ENCODE measurements at regions not wholly inside any gene's neighbourhood (a gene's known extent, or its start where the extent isn't known, plus 50 kb on each side); places are given as distances from the start of the nearest gene placed in this dataset.
"Not testable (repeated sequence)": the region's sequence is repeated elsewhere in the genome, so short reads cannot be mapped to it uniquely, and the experiment has no call there.

GRCh38 chr5:50501491-50502228 lies 60.6 kb upstream of the EMB start:
- ATAC-seq = no peak
- Histone ChIP-seq H3K36me3 (ENCODE audit: control insufficient read depth, insufficient read depth, low read length) (no peaks in the 10 kb centered on the region), H3K4me3 (ENCODE audit: low read depth in 2 of 2, low read length in 2 of 2) (no peak overlapping the region), H3K9me3 (ENCODE audit: control insufficient read depth, insufficient read depth, low read depth, low read length) (no peaks in the 10 kb centered on the region), H3K4me1 (ENCODE audit: control insufficient read depth, insufficient read depth, low read length) (no peaks in the 10 kb centered on the region), H3K27me3 (ENCODE audit: control insufficient read depth, insufficient read depth, low read length) (no peaks in the 10 kb centered on the region), H3K27ac (ENCODE audit: low read length) (no peak overlapping the region)
- in situ Hi-C loops (cut with HindIII; ENCODE audit: low pct_unique_long_range_greater_than_20kb, low sequenced_read_pairs) (no loop called here), intact Hi-C loops (cut with micrococcal nuclease; ENCODE audit: unreplicated experiment) (no loop called here)
- ChIA-PET CTCF (no interaction called here), POLR2A (no interaction called here)
- DNase-seq (ENCODE audit: low read depth, low spot score) = no peak
- no peak for TF ChIP-seq CTCF (IDR thresholded peaks at IDR 0.05)
- TF ChIP-seq POLR2AphosphoS5 (IDR thresholded peaks at IDR 0.05; ENCODE audit: low read depth, low read length) = no peak
- TF ChIP-seq SIN3A (IDR thresholded peaks at IDR 0.05; ENCODE audit: borderline replicate concordance, insufficient read depth, low read depth, low read length) = no peak
- no peak for TF ChIP-seq REST (IDR thresholded peaks at IDR 0.05; ENCODE audit: insufficient read depth in 1 of 2, low read depth in 2 of 2, low read length in 1 of 2)
- no peak for TF ChIP-seq TCF7L2 (IDR thresholded peaks at IDR 0.05; ENCODE audit: low read depth, low read length)
- BruUV-seq (replicated peaks) = no TSS peak

GRCh38 chr5:50513028-50513457 lies 72.0 kb upstream of the EMB start:
- ATAC-seq; H3K4me1 ChIP-seq (ENCODE audit: control insufficient read depth, insufficient read depth, low read length); H3K27ac ChIP-seq (ENCODE audit: low read length); DNase-seq (ENCODE audit: low read depth, low spot score); BruUV-seq (replicated peaks); H3K4me3 ChIP-seq (ENCODE audit: low read depth in 2 of 2, low read length in 2 of 2); H3K36me3 ChIP-seq (ENCODE audit: control insufficient read depth, insufficient read depth, low read length); H3K9me3 ChIP-seq (ENCODE audit: control insufficient read depth, insufficient read depth, low read depth, low read length); in situ Hi-C loops (cut with HindIII; ENCODE audit: low pct_unique_long_range_greater_than_20kb, low sequenced_read_pairs); H3K27me3 ChIP-seq (ENCODE audit: control insufficient read depth, insufficient read depth, low read length); POLR2A ChIA-PET; CTCF ChIA-PET: not testable (repeated sequence)
- TF ChIP-seq CTCF (IDR thresholded peaks at IDR 0.05) = peak; percentile 45; the same call in 1 of the 2 replicates
- intact Hi-C loops (cut with micrococcal nuclease; ENCODE audit: unreplicated experiment) = loop anchor here (5.0 kb wide), 2 partner anchors 171 to 239 kb away; no protein-coding TSS in a partner anchor

GRCh38 chr5:50521060-50521459 lies 80.0 kb upstream of the EMB start:
- BruUV-seq (replicated peaks); in situ Hi-C loops (cut with HindIII; ENCODE audit: low pct_unique_long_range_greater_than_20kb, low sequenced_read_pairs); H3K4me3 ChIP-seq (ENCODE audit: low read depth in 2 of 2, low read length in 2 of 2); H3K9me3 ChIP-seq (ENCODE audit: control insufficient read depth, insufficient read depth, low read depth, low read length); intact Hi-C loops (cut with micrococcal nuclease; ENCODE audit: unreplicated experiment); H3K27me3 ChIP-seq (ENCODE audit: control insufficient read depth, insufficient read depth, low read length); ATAC-seq; H3K27ac ChIP-seq (ENCODE audit: low read length); H3K36me3 ChIP-seq (ENCODE audit: control insufficient read depth, insufficient read depth, low read length); H3K4me1 ChIP-seq (ENCODE audit: control insufficient read depth, insufficient read depth, low read length); DNase-seq (ENCODE audit: low read depth, low spot score); CTCF ChIA-PET; POLR2A ChIA-PET: not testable (repeated sequence)

GRCh38 chr5:50527514-50528060 lies 86.5 kb upstream of the EMB start:
- H3K36me3 ChIP-seq (ENCODE audit: control insufficient read depth, insufficient read depth, low read length); POLR2A ChIA-PET; DNase-seq (ENCODE audit: low read depth, low spot score); H3K4me1 ChIP-seq (ENCODE audit: control insufficient read depth, insufficient read depth, low read length); H3K27me3 ChIP-seq (ENCODE audit: control insufficient read depth, insufficient read depth, low read length); intact Hi-C loops (cut with micrococcal nuclease; ENCODE audit: unreplicated experiment); H3K4me3 ChIP-seq (ENCODE audit: low read depth in 2 of 2, low read length in 2 of 2); ATAC-seq; CTCF ChIA-PET; in situ Hi-C loops (cut with HindIII; ENCODE audit: low pct_unique_long_range_greater_than_20kb, low sequenced_read_pairs); BruUV-seq (replicated peaks); H3K27ac ChIP-seq (ENCODE audit: low read length); H3K9me3 ChIP-seq (ENCODE audit: control insufficient read depth, insufficient read depth, low read depth, low read length): not testable (repeated sequence)

Measured in Panc1 (cell line).